ENCODE measurements at regions not wholly inside any gene's neighbourhood (a gene's known extent, or its start where the extent isn't known, plus 50 kb on each side); places are given as distances from the start of the nearest gene placed in this dataset.

DNA sequence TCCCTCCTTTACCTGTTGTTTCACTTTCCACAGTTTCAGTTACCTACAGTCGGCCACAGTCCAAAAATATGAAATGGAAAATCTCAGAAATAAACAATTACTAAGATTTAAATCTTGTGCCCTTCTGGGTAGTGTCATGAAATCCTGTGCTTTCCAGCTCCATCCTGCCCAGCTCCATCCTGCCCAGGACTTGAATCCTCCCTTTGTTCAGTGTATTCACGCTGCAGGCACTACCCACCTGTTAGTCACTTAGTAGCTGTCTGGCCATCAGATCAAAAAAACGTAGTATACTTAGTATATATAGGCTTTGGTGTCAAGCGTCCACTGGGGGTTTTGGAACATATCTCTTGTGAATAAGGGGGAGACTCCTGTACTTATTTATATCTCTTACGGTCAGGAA lies 329.0 kb upstream of the SEMA6D start:
- TF ChIP-seq, protein P1, sequence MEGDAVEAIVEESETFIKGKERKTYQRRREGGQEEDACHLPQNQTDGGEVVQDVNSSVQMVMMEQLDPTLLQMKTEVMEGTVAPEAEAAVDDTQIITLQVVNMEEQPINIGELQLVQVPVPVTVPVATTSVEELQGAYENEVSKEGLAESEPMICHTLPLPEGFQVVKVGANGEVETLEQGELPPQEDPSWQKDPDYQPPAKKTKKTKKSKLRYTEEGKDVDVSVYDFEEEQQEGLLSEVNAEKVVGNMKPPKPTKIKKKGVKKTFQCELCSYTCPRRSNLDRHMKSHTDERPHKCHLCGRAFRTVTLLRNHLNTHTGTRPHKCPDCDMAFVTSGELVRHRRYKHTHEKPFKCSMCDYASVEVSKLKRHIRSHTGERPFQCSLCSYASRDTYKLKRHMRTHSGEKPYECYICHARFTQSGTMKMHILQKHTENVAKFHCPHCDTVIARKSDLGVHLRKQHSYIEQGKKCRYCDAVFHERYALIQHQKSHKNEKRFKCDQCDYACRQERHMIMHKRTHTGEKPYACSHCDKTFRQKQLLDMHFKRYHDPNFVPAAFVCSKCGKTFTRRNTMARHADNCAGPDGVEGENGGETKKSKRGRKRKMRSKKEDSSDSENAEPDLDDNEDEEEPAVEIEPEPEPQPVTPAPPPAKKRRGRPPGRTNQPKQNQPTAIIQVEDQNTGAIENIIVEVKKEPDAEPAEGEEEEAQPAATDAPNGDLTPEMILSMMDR (IDR thresholded peaks at IDR 0.05), result no peak
- TF ChIP-seq POLR2A (IDR thresholded peaks at IDR 0.05), result no peak

Data from thyroid gland (tissue), 4 donors.